RPMI7951 (cell line): ENCODE measurements at regions not wholly inside any gene's neighbourhood (a gene's known extent, or its start where the extent isn't known, plus 50 kb on each side); places are given as distances from the start of the nearest gene placed in this dataset.

Experiments used
- DNase-seq: peaks from one replicate; pipeline ENCODE4 v3.0.0-alpha.2; 2012; ENCODE audit warnings: low read depth

DNA sequence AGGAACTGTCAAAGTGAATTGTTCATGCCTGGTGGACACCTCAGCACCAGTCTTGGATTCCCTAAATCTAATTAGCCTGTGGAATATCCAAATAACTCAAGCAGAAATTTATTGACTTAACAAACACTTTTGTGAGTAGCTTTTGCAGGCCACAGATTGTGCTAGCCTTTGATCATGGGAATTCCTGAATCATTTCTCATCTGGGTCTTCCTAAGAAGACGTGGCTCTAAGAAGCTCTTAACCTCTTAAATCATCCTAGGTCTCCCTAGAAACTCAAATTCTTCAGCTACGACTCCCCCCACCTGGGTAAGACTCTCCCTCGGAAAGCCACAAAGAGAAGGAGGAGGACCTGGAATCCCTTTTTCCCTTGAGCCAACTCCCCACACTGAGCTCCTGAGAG, 53.8 kb upstream of the PSEN2 start:
- DNase-seq, result peak; percentile 86

DNA sequence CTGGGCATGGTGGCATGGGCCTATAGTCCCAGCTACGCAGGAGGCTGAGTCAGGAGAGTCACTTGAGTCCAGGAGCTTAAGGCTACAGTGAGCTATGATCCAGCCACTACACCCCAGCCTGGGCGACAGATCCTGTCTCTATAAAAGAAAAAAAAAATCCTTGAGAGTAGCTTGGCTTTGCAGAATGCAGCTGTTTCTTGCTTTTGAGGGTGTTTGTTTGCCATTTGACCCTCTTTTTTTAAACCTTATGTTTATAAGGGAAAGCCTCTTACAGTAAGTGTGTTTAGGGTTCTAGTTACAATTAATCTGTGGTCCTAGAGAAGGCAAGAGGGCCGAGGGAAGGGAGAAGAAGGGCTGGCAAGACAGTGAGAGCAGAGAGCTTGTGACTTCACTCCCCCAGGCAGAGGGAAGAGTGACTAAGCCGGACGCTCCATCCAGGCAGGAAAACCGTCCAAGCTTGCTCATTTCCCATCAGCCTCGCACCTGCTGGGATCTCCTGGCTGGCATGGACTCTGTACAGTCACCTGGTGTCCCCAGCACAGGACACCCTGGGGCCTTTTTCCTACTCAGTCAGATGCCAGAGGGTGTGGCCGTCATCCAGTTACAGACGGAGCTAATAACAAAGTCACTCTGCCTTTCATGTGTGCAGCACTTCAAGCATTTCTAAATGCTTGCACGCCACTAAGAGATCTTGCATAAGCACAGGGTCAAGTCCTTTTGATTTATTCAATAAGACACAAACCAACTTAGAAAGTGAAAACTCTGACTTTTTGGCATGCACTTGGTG, 55.5 kb upstream of the PSEN2 start:
- DNase-seq, result peak; percentile 99

DNA sequence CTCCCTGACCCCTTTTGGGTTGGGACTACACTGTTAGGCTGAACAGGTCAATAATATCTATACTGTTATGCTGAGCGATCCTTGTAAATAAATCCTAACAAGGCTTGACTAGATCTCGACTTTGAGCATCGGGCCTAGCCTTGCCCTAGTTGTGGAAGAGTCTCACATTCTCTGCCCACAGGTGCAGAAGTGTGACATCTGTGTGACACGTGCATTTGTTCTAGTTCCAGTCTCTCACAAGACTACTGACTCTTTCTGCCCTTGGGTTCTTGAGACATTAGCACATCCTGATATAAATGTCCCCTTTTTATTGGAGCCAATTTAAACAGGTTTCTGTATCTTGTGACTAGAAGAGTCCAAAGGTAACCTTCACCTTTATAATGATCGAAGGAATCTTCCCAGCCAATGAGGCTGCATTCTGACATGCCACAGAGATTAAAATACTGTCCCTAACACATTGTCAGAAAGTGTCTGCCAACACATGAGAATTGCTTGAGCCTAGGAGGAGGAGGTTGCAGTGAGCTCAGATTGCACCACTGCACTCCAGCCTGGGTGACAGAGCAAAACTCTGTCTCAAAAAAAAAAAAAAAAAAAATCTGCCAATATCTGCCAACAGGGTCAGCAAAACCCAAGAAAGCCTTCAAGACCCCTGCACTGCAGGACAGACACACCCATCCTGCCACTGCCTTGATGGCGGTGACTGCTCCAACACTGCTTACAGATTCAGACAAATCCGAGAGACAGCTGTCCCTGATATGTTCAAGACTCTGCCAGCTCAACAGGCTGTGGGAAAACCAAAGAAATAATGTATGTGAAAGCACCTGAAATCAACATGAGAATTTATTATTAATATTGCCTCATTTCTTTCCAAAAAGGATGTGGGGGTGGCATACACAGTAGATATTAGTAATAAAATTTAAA, 56.5 kb upstream of the PSEN2 start:
- no peak for DNase-seq

DNA sequence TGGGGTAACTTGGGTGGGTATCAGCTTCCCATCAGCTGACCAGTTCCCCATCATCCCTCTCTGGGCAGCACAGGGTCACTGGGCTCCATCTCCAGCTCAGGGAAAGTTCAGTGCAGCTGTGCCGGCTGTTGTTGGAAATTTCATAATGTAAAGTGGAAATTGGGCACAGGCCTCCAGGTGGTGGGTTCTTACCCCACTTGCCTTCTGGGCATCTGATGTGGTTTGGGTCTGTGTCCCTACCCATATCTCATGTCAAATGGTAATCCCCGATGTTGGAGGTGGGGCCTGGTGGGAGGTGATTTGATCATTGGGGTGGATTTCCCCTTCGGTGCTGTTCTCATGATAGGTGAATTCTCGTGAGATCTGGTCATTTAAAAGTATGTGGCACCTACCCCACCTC, 59.7 kb upstream of the PSEN2 start:
- DNase-seq, result no peak

DNA sequence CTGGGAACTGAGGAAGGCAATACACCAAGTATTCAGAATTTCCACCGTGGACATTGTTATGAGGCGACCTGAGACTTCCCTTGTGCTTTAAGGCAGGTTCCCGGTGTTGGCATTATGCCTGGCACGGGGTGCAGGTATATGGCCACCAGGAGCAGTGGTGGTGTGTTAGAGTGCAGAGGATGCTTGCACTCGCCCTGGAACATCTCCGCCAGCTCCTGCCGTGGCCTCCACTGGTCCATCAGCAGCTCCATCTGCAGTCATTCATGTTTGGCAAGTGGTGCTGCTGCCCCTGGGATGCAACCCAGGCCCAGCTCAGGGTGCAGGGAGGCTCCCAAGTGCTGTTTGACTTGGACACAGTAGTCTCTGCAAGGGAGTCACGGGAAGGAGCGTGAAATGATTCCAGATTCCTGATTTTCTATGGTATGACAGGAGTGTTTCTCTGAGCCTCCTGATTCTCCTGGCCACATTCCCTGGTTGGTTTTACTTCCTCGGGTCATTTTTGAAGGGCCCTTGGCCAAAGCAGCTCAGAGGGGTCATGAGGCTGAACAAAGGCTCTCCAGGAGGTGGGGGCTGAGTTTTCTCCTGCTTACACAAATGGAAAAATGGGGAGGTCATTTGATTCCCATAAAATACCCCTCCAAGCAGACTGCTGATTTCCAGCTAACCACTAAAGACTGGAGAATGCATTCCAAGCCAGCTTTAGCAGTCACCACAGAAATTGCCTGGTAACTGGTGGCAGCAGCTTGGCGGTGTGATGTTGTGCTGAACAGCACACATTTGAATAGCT, 60.4 kb upstream of the PSEN2 start:
- DNase-seq, result peak; percentile 94

DNA sequence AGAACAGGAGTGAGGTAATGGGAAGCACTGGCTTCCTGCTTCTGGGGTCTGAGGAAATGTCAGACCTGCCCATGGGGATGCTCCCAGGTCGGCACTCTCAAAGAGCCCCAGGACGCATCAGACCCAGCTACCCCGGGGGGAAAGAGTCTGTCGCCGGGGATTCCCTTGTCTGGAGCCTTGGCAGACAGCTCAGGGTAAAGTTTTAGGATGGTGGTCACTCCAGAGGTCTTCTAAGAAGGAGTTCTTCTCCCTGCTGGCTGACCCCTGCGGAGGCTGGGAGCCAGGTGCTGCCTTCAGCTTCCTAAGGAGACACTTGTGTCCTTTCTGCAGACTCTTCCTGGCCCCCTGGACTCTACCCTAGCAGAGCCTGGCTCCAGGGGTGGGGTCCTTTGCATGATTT, 61.9 kb upstream of the PSEN2 start:
- DNase-seq, result no peak

DNA sequence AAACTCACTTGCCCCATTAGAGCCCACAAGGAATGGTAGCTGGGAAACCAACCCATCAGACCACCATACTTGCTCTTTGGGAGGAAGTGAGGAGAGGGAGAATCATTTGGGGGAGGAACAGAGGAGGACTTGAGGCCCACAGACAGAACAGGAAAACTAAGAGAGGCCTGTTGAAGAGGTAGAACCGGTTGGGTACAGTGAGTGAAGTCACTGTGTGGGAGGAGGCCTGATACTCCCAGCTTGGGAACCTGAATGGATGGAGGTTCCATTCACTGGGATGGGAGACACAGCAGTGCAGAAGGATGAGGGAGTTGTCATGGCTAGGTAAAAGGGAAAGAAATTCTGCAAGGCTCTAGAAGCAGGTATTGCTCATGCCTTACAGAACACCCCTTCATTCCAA, 63.4 kb upstream of the PSEN2 start:
- no peak for DNase-seq

DNA sequence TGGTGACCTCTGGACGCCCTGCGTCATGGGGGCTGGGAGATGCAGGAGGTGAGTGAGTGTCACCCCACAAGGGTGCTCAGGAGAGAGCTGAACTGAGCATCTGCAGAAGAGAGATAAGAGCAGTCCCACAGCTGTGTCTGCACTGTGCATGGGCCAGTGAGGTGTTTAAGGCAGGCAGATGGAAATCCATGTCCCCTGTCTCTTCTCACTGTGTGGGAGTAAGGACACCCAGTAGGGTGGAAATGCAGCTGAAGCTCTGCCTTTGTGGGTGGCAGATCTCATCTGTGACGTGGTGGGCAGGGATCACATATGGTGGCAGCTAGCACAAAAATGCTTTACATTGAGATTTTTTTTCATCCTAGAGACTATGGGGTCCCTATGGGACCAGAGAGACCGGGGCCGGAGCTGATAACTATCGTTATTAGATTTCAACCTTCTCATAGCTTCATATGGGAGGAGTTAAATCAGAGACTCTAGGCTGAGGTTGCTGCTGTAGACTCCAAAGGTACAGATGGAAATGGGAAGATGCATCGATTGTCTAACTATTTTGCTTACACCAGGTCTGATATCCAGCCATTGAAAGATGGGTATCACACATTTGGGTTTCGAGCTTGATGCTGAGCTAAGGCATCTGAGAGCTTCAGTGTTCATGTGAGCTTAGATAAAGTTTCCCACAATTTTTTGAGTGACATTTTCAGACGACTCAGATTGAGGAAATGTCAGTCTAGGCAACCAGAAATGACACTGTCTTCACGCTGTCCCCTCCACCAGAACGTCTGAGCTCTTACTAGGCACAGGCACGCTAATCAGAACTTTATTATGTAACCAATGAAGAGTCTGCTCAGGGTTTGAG, 65.3 kb upstream of the PSEN2 start:
- DNase-seq, result no peak

DNA sequence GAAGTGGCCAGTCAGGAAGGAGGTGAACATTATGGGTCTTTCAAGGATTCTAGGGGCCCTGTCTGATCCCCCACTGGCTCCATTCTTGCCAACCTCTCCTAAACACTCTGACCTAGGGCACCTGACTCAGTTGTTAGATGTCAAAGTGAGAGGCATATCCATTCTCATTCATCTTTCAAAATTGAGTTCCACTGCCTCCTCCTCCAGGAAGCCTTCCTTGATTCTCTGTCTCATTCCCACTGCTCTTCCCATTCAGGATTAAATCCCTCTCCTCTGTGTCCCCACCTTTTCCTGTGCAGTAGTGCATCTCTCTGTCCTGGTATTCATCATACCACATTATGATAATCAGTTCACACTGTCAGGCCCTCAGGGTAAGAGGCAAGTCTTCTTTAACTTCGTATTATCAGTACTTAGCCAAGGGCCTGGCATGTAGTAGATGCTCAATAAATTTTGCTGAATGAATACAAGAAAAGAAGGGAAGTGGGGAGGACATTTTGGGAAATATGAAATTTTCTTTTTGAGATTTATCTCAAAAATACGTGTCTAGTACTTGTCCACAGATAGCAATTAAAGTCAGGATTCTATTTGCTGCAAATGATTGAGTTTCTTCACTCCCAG, 61.8 kb upstream of the ITPKB start:
- no peak for DNase-seq

DNA sequence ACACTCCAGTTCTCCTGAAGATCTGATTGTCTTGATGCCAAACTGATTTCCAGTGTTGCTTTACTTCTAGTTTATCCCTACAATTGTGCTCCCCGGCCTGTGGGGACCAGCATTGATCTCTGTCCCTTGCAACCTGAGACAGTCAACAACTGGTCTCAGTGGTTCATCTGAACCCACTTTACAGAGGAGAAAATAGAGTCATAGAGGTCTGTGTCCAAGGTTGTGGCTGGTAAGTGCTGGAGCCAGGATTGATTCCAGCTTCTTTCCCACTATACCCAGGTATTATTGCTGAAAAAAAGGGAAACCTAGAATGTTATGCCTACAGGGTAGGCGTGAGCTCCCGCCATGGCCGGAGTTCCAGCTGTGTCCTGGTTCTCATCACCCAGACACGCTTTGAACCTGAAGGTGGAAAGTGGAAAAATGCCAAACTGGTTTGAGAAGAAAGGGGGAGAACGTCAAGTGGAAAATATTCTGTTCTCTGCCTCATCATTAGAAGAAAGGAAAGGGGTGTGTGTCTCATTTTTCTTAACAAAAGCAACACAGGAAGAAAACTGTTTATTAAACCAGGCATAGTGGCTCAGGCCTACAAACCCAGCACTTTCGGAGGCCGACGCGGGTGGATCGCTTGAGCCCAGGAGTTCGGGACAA, 60.7 kb upstream of the ITPKB start:
- DNase-seq, result no peak

DNA sequence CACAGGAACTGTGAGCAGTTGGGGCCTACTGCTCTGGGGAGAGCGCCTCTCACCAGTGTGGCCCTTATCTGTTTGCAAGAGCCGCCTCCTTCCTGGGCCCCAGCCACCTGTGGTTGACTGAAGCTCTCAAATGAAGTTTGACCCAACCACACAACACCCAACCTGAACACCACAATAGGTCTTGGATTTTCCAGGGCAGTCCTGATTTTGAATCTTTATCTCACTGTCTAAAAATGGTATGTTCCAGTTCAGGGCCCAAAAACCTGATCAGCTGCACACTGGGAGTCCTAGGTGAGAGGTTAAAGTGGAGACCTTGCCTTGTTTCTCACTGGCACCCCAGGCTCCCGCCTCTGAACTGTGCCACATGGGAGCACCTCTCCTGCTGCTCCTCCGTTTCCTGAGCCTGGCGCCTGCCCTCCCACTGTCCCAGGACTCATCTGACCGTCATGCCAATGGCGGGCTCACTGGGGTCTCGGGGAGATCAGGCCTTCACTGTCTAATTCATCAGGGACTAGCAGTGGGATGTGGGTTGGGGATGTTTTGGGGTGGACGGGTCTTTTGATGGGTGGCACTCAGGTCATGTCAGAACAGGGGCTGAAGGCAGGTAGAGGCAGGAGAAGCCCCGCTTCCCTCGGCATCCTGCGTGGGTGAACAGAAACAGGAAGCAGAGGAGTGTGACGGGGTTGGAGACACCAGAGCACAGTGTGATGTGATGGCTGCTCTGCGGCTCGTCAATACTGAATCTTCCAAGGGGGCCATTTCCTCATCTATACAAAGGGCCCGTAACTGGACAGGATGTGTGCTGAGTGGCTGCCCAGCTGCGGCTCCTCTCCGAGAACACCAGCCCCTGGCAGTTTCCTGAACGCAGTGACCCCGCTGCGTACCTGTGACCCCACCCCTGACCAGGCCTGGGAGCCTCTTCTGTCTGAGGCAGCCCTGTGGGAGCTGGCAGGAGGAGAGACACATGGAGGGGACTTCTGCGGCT, 59.6 kb upstream of the ITPKB start:
- no peak for DNase-seq

DNA sequence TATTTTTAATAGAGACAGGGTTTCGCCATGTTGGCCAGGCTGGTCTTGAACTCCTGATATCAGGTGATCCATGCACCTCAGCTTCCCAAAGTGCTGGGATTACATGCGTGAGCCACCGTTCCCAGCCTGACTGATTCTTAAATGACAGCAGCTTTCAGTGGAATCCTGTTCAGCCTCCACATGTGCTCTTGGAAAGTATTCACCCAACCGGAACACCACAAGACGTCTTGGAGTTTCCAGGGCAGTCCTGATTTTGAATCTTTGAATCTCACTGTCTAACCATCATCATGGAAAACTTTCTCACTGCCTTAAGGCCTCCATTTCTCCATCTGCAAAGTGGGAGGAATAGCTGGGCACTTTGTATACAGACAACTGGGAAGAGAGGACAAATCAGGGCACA, 58.1 kb upstream of the ITPKB start:
- DNase-seq, result no peak

DNA sequence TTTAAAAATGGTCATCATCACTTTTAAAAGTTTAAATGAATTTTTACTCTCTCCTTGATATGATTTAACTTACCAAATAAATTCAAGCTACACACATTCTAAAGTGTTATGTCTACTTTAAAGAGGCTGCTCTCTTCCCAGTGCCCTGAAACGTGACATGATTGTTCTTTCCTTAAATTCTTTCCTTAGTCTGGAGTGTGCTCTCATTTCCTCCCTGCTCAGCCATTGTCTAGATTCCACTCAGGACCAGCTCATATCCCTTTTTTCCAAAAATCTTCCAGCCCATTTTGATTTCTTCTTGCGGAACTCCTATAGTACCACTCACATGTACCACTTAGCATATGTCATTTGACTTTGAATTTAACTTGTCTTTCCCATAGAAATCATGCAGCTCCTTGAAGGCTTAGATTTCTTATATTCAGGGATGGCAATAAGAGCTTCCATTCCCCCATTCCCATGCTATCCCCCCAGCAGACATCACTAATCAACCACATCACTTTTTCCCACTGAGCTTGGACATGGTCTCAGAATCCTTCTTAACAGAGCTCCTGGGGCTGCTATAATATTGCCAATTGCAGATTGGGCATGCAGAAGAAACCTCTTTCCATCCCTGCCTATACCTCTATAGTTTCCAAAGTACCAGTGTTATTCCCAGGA, 54.7 kb upstream of the ITPKB start:
- DNase-seq, result no peak

DNA sequence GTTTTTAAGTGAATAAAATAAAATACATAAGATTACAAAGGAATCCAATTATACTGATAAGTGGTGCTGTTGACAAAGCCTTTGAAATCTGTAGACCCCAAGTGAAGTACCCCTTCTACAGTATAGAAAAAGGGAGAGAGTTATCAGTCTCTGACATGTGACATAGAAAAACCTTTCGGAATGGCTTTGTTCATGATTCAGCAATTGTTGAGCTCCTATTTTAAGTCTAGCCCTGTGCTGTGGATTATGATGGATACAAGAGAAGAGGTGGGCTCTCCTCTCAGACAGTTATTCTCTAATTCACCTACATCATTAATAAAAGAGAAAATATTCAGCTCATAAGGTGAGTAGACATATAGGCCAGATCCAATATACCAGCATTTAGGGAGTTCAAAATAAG, 53.3 kb upstream of the ITPKB start:
- no peak for DNase-seq

DNA sequence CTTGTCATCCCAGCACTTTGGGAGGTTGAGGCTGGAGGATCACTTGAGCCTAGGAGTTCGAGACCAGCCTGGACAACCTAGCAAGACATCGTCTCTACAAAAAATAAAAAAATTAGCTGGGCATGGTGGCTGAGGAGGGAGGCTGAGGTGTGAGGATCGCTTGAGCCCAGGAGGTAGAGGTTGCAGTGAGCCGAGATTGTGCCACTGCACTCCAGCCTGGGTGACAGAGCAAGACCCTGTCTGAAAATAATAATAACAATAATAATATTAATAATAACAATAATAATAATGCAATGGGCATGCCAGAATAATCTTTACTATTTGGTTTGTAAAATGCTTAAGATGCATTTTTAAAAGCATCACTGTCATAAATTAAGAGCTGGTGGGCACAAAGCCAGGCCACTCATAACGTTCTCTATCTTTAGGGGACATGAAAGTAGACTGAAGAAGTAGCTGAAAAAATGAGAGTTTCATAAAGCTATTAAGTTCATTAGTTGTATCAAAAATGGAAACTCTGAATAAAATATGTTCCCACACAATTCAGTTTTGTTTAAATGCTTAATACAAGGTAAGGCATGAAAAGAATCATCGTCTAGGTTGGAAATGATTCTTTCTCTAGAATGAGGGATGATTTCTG, 51.6 kb upstream of the ITPKB start:
- DNase-seq, result no peak

DNA sequence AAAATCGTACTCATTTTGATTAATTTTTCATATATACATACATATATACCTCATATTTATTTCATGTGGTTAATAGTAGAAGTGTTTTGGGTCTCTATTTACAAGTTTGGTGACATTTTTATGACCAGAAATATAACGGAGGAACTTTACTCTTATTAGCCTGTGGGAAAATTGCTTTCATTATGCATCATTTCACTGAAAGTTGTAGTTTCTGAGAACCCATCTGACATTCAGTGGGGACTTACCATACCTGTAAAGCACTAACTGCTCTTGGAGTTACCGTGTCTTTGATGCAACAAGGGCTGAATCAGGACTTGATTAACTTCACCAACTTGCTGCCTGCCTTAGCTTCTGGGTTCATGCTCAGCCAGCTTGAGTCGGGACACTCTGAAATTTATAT, 49.9 kb upstream of the ITPKB start:
- no peak for DNase-seq
